HG03280 (cell line): ENCODE measurements at regions not wholly inside any gene's neighbourhood (a gene's known extent, or its start where the extent isn't known, plus 50 kb on each side); places are given as distances from the start of the nearest gene placed in this dataset.
"Not testable (repeated sequence)": the region's sequence is repeated elsewhere in the genome, so short reads cannot be mapped to it uniquely, and the experiment has no call there.

Experiments
- ATAC-seq: cut with Tn5 transposase; IDR thresholded peaks from one replicate; pipeline ENCODE4 v1.9.1; 2021; ENCODE audit warnings: mild to moderate bottlenecking, moderate library complexity; ENCODE audit not compliant: unreplicated experiment

GRCh38 chr6:80942911-80943310 lies 809.6 kb downstream of the TENT5A start:
- no peak for ATAC-seq

GRCh38 chr6:80940976-80941375 lies 811.5 kb downstream of the TENT5A start:
- ATAC-seq = no peak

- no peak for ATAC-seq
Measured at GRCh38 chr6:80940571-80940970, 811.9 kb downstream of the TENT5A start.

- no peak for ATAC-seq
Measured at GRCh38 chr6:80939898-80940297, 812.6 kb downstream of the TENT5A start.

- ATAC-seq = no peak
Measured at GRCh38 chr6:80939480-80939879, 813.0 kb downstream of the TENT5A start.

GRCh38 chr6:80938131-80938530 lies 814.4 kb downstream of the TENT5A start:
- ATAC-seq = no peak

- ATAC-seq = no peak
Measured at GRCh38 chr6:80932359-80932758, 820.1 kb downstream of the TENT5A start.

- ATAC-seq = no peak
Measured at GRCh38 chr6:80930376-80930775, 822.1 kb downstream of the TENT5A start.

GRCh38 chr6:80923816-80924215 lies 817.3 kb downstream of the BCKDHB start:
- no peak for ATAC-seq

- no peak for ATAC-seq
Measured at GRCh38 chr6:80922916-80923455, 816.5 kb downstream of the BCKDHB start.

- no peak for ATAC-seq
Measured at GRCh38 chr6:80921861-80922460, 815.5 kb downstream of the BCKDHB start.

- ATAC-seq = no peak
Measured at GRCh38 chr6:80907831-80908230, 801.4 kb downstream of the BCKDHB start.

- ATAC-seq = no peak
Measured at GRCh38 chr6:80903711-80904110, 797.2 kb downstream of the BCKDHB start.

GRCh38 chr6:80886475-80886874 lies 780.0 kb downstream of the BCKDHB start:
- ATAC-seq = no peak

- no peak for ATAC-seq
Measured at GRCh38 chr6:80872951-80873308, 766.5 kb downstream of the BCKDHB start.

- no peak for ATAC-seq
Measured at GRCh38 chr6:80872199-80872950, 765.9 kb downstream of the BCKDHB start.

GRCh38 chr6:80862756-80863155 lies 756.3 kb downstream of the BCKDHB start:
- ATAC-seq = no peak

GRCh38 chr6:80860107-80860506 lies 753.6 kb downstream of the BCKDHB start:
- ATAC-seq = no peak

GRCh38 chr6:80847973-80848372 lies 741.5 kb downstream of the BCKDHB start:
- not testable (repeated sequence) for ATAC-seq

- ATAC-seq = no peak
Measured at GRCh38 chr6:80832337-80832736, 725.9 kb downstream of the BCKDHB start.

GRCh38 chr6:80793411-80793810 lies 686.9 kb downstream of the BCKDHB start:
- no peak for ATAC-seq

GRCh38 chr6:80792151-80792550 lies 685.7 kb downstream of the BCKDHB start:
- no peak for ATAC-seq
